ENCODE measurements at regions not wholly inside any gene's neighbourhood (a gene's known extent, or its start where the extent isn't known, plus 50 kb on each side); places are given as distances from the start of the nearest gene placed in this dataset.
A peak's percentile ranks its signal among the peaks of the same experiment; 100 is the strongest.

GRCh38 chr17:13337864-13338371 lies 263.8 kb downstream of the HS3ST3A1 start:
- intact Hi-C loops (cut with DNase I), result loop anchor here (2.0 to 10.0 kb wide), 9 partner anchors 227 to 1587 kb away; partner anchors contain the start of gene HS3ST3B1 (in 7 of the 10)
- H3K27me3 ChIP-seq, result peaks cover 0 to 3% (median 0%) of the 10 kb centered on the region in 9 donors
- DNase-seq, result peak in 2 of 5 donors; percentile 20 to 23
- 1 to 3% (median 2%) methylated on average over 12 of the region's 12 CpGs for WGBS, 4 donors
- no peaks in the 10 kb centered on the region for H3K36me3 ChIP-seq
- peak overlapping the region in 10 of 12 donors; percentile 14 to 50 (median 42) for H3K4me3 ChIP-seq
- no peaks in the 10 kb centered on the region for H3K9me3 ChIP-seq
- TF ChIP-seq CTCF (IDR thresholded peaks at IDR 0.05) (peak; percentile 54 to 81 (median 71)), POLR2A (IDR thresholded peaks at IDR 0.05) (no peak)
- peak overlapping the region in 3 of 12 donors; percentile 12 to 61 (median 22) for H3K27ac ChIP-seq
- peaks cover 0 to 5% (median 0%) of the 10 kb centered on the region in 12 donors for H3K4me1 ChIP-seq
- peak; percentile 20 to 57 (median 42) for ATAC-seq

DNA sequence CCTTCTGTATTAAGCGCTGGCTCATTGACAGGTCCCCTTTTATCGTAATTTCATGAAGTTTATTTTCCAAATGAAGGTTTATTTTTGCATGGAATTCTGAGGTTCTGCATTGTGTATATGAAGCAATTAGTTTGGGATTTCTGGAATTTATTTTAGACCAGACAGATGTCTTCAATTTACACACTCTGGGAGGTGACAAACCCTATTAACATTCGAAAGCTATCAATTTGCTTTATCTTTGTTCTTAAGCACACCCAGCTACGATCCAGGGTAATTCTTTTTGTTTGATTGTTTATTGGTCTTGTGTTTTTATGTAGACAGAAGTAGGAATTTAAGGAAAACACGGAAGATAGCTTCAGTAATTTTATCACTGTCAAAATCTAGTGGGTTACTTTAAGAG lies 264.6 kb downstream of the HS3ST3A1 start:
- Histone ChIP-seq H3K27me3 (peaks cover 0 to 3% (median 0%) of the 10 kb centered on the region in 9 donors), H3K4me1 (peaks cover 0 to 5% (median 0%) of the 10 kb centered on the region in 12 donors), H3K27ac (no peak overlapping the region), H3K4me3 (no peak overlapping the region), H3K9me3 (no peaks in the 10 kb centered on the region), H3K36me3 (no peaks in the 10 kb centered on the region)
- 50 to 62% (median 56%) methylated on average over 5 of the region's 5 CpGs for WGBS, 4 donors
- DNase-seq (no peak), ATAC-seq (no peak)
- intact Hi-C loops (cut with DNase I), result loop anchor here (5.0 to 10.0 kb wide), 8 partner anchors 228 to 1588 kb away; partner anchors contain the start of gene HS3ST3B1 (in 7 of the 10)
- TF ChIP-seq CTCF (IDR thresholded peaks at IDR 0.05), result no peak
- TF ChIP-seq POLR2A (IDR thresholded peaks at IDR 0.05), result no peak

DNA sequence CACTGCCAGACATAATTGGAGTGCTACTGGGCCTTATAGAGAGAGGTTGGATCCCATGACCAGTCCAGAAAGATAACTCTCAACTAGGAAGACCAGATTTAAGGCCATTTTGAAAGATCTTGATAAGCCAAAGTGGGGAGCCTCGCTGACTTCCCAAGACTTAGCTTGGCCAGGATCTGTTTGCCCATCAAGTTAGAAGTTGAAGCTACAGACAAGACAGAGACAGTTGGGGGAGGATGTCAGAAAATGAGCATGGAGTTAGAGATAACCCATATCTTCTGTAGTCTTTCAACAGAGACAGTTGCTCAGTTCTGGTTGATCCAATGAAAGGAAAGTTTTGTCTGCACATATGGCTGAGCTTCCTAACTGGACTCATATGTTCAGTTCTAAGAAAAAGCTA lies 267.4 kb downstream of the HS3ST3A1 start:
- no peak for DNase-seq
- Histone ChIP-seq H3K9me3 (no peaks in the 10 kb centered on the region), H3K4me3 (no peak overlapping the region), H3K36me3 (no peaks in the 10 kb centered on the region), H3K27me3 (peaks cover 0 to 3% (median 0%) of the 10 kb centered on the region in 9 donors), H3K27ac (no peak overlapping the region), H3K4me1 (peaks cover 0 to 5% (median 0%) of the 10 kb centered on the region in 12 donors)
- TF ChIP-seq CTCF (IDR thresholded peaks at IDR 0.05) (no peak), POLR2A (IDR thresholded peaks at IDR 0.05) (no peak)
- WGBS, 4 donors, result 82 to 100% (median 87%) methylated on average over 1 of the region's 1 CpG
- no peak for ATAC-seq
- intact Hi-C loops (cut with DNase I), result loop anchor here in 6 of 10 donors (5.0 to 10.0 kb wide), 5 partner anchors 230 to 1590 kb away; partner anchors contain the start of gene HS3ST3B1 (in 2 of the 6)

- Histone ChIP-seq H3K4me3 (no peak overlapping the region), H3K4me1 (peaks cover 0 to 5% (median 0%) of the 10 kb centered on the region in 12 donors), H3K9me3 (no peaks in the 10 kb centered on the region), H3K27ac (no peak overlapping the region), H3K27me3 (peaks cover 0 to 3% (median 0%) of the 10 kb centered on the region in 9 donors), H3K36me3 (no peaks in the 10 kb centered on the region)
- DNase-seq (no peak), ATAC-seq (no peak)
- TF ChIP-seq CTCF (IDR thresholded peaks at IDR 0.05) (no peak), POLR2A (IDR thresholded peaks at IDR 0.05) (no peak)
- WGBS, 4 donors, result 88 to 93% (median 92%) methylated on average over 2 of the region's 2 CpGs
- intact Hi-C loops (cut with DNase I), result loop anchor here in 6 of 10 donors (5.0 to 10.0 kb wide), 5 partner anchors 231 to 1591 kb away; partner anchors contain the start of gene HS3ST3B1 (in 2 of the 6)
Observed at GRCh38 chr17:13333661-13334060, 268.1 kb downstream of the HS3ST3A1 start.

All from heart left ventricle (tissue), 16 donors.